ENCODE measurements at regions not wholly inside any gene's neighbourhood (a gene's known extent, or its start where the extent isn't known, plus 50 kb on each side); places are given as distances from the start of the nearest gene placed in this dataset.

GRCh38 chr14:73800970-73801515 is 50.6 kb upstream of the PTGR2 start:
- DNase-seq: no peak

- no peak for DNase-seq
These were observed 53.9 kb upstream of the PTGR2 start for GRCh38 chr14:73797543-73798265.

GRCh38 chr14:73796893-73797542 is 54.6 kb upstream of the PTGR2 start:
- DNase-seq: peak; percentile 37

- no peak for DNase-seq
These were observed 55.2 kb upstream of the PTGR2 start for GRCh38 chr14:73796415-73796814.

- DNase-seq: peak; percentile 76
These were observed 55.7 kb upstream of the PTGR2 start for GRCh38 chr14:73795974-73796373.

- no peak for DNase-seq
These were observed 56.2 kb upstream of the PTGR2 start for GRCh38 chr14:73795466-73795865.

- DNase-seq: peak; percentile 12
These were observed 57.5 kb upstream of the PTGR2 start for GRCh38 chr14:73794146-73794545.

GRCh38 chr14:73792481-73792880 is 59.1 kb upstream of the PTGR2 start:
- DNase-seq: no peak

GRCh38 chr14:73789989-73790581 is 61.5 kb upstream of the PTGR2 start:
- DNase-seq: peak; percentile 96

- peak; percentile 9 for DNase-seq
These were observed 62.7 kb upstream of the PTGR2 start for GRCh38 chr14:73788701-73789551.

GRCh38 chr14:73788317-73788598 is 63.4 kb upstream of the PTGR2 start:
- no peak for DNase-seq

GRCh38 chr14:73787486-73788316 is 63.9 kb upstream of the PTGR2 start:
- peak; percentile 18 for DNase-seq

GRCh38 chr14:73786636-73787485 is 64.8 kb upstream of the PTGR2 start:
- peak; percentile 48 for DNase-seq

GRCh38 chr14:73785834-73786635 is 65.6 kb upstream of the PTGR2 start:
- peak; percentile 86 for DNase-seq

GRCh38 chr14:73785336-73785833 is 66.2 kb upstream of the PTGR2 start:
- peak; percentile 90 for DNase-seq

- no peak for DNase-seq
These were observed 66.7 kb upstream of the PTGR2 start for GRCh38 chr14:73784988-73785313.

- DNase-seq: peak; percentile 33
These were observed 67.2 kb upstream of the PTGR2 start for GRCh38 chr14:73784181-73784987.

- peak; percentile 36 for DNase-seq
These were observed 68.4 kb upstream of the PTGR2 start for GRCh38 chr14:73783107-73783727.

- DNase-seq: no peak
These were observed 68.4 kb upstream of the PNMA1 start for GRCh38 chr14:73782623-73783022.
